Duodenal mucosa (tissue), 2 donors: ENCODE measurements at regions not wholly inside any gene's neighbourhood (a gene's known extent, or its start where the extent isn't known, plus 50 kb on each side); places are given as distances from the start of the nearest gene placed in this dataset.
"Not testable (repeated sequence)": the region's sequence is repeated elsewhere in the genome, so short reads cannot be mapped to it uniquely, and the experiment has no call there.

Source experiments
- H3K27ac ChIP-seq: one replicate; pipeline ENCODE4 v1.7.0; 2013; ENCODE audit warnings: low read depth, low read length
- H3K27me3 ChIP-seq, 2 donors: one replicate each; pipeline ENCODE4 v1.7.0; 2013; ENCODE audit warnings: low read length in 2 of 2, control low read depth in 1 of 2; ENCODE audit not compliant: insufficient read depth in 2 of 2, control insufficient read depth in 1 of 2
- H3K36me3 ChIP-seq, 2 donors: one replicate each; pipeline ENCODE4 v1.7.0; 2013; ENCODE audit warnings: low read length in 2 of 2, control low read depth in 1 of 2; ENCODE audit not compliant: insufficient read depth in 2 of 2, control insufficient read depth in 1 of 2
- H3K4me1 ChIP-seq, 2 donors: one replicate each; pipeline ENCODE4 v1.7.0; 2013; ENCODE audit warnings: low read length in 2 of 2, control low read depth in 1 of 2; ENCODE audit not compliant: insufficient read depth in 2 of 2, control insufficient read depth in 1 of 2
- H3K4me3 ChIP-seq, 2 donors: one replicate each; pipeline ENCODE4 v1.7.0; 2013; ENCODE audit warnings: low read length in 2 of 2, low read depth in 1 of 2
- H3K9ac ChIP-seq, 2 donors: one replicate each; pipeline ENCODE4 v1.7.0; 2013; ENCODE audit warnings: low read length in 2 of 2, low read depth in 1 of 2
- H3K9me3 ChIP-seq, 2 donors: one replicate each; pipeline ENCODE4 v1.7.0; 2013; ENCODE audit warnings: low read length in 2 of 2, control low read depth in 1 of 2; ENCODE audit not compliant: control insufficient read depth in 1 of 2

GRCh38 chr7:142499635-142500034 lies 241.8 kb upstream of the PRSS58 start:
- Histone ChIP-seq H3K27ac (no peak overlapping the region), H3K4me1 (peaks cover 14 to 24% of the 10 kb centered on the region in 2 donors), H3K9ac (no peak overlapping the region), H3K27me3 (no peaks in the 10 kb centered on the region), H3K4me3 (no peak overlapping the region), H3K9me3 (no peaks in the 10 kb centered on the region), H3K36me3 (no peaks in the 10 kb centered on the region)

GRCh38 chr7:142498364-142498763 lies 240.5 kb upstream of the PRSS58 start:
- H3K27me3 ChIP-seq, result no peaks in the 10 kb centered on the region
- H3K9ac ChIP-seq, result no peak overlapping the region
- peaks cover 14 to 24% of the 10 kb centered on the region in 2 donors for H3K4me1 ChIP-seq
- no peak overlapping the region for H3K4me3 ChIP-seq
- H3K36me3 ChIP-seq, result no peaks in the 10 kb centered on the region
- no peaks in the 10 kb centered on the region for H3K9me3 ChIP-seq
- H3K27ac ChIP-seq, result no peak overlapping the region

GRCh38 chr7:142496545-142496991 lies 238.7 kb upstream of the PRSS58 start:
- Histone ChIP-seq H3K4me3 (peak overlapping the region in 1 of 2 donors; percentile 24), H3K27ac (no peak overlapping the region), H3K9me3 (no peaks in the 10 kb centered on the region), H3K4me1 (peaks cover 11 to 20% of the 10 kb centered on the region in 2 donors), H3K9ac (no peak overlapping the region), H3K27me3 (no peaks in the 10 kb centered on the region), H3K36me3 (no peaks in the 10 kb centered on the region)

GRCh38 chr7:142495879-142496278 lies 238.0 kb upstream of the PRSS58 start:
- not testable (repeated sequence) for H3K4me3 ChIP-seq, H3K36me3 ChIP-seq, H3K9me3 ChIP-seq, H3K9ac ChIP-seq, H3K27me3 ChIP-seq, H3K27ac ChIP-seq
- H3K4me1 ChIP-seq, result peaks cover 7 to 13% of the 10 kb centered on the region in 2 donors

- not testable (repeated sequence) for H3K27me3 ChIP-seq, H3K27ac ChIP-seq, H3K4me3 ChIP-seq, H3K4me1 ChIP-seq, H3K36me3 ChIP-seq, H3K9ac ChIP-seq, H3K9me3 ChIP-seq
Observed at GRCh38 chr7:142495301-142495700, 237.4 kb upstream of the PRSS58 start.

GRCh38 chr7:142494021-142494420 lies 236.2 kb upstream of the PRSS58 start:
- Histone ChIP-seq H3K36me3 (no peaks in the 10 kb centered on the region), H3K4me1 (peaks cover 0 to 4% of the 10 kb centered on the region in 2 donors), H3K27ac (no peak overlapping the region), H3K27me3 (no peaks in the 10 kb centered on the region), H3K9ac (no peak overlapping the region), H3K4me3 (no peak overlapping the region), H3K9me3 (no peaks in the 10 kb centered on the region)

GRCh38 chr7:142488842-142489241 lies 231.0 kb upstream of the PRSS58 start:
- no peaks in the 10 kb centered on the region for H3K27me3 ChIP-seq
- H3K9ac ChIP-seq, result no peak overlapping the region
- no peak overlapping the region for H3K4me3 ChIP-seq
- H3K4me1 ChIP-seq, result peaks cover 0 to 7% of the 10 kb centered on the region in 2 donors
- H3K36me3 ChIP-seq, result no peaks in the 10 kb centered on the region
- H3K9me3 ChIP-seq, result no peaks in the 10 kb centered on the region
- no peak overlapping the region for H3K27ac ChIP-seq

GRCh38 chr7:142488036-142488633 lies 230.3 kb upstream of the PRSS58 start:
- no peak overlapping the region for H3K27ac ChIP-seq
- H3K27me3 ChIP-seq, result no peaks in the 10 kb centered on the region
- no peaks in the 10 kb centered on the region for H3K36me3 ChIP-seq
- H3K9ac ChIP-seq, result no peak overlapping the region
- H3K4me3 ChIP-seq, result no peak overlapping the region
- no peaks in the 10 kb centered on the region for H3K9me3 ChIP-seq
- H3K4me1 ChIP-seq, result peaks cover 0 to 7% of the 10 kb centered on the region in 2 donors

GRCh38 chr7:142487565-142487964 lies 229.7 kb upstream of the PRSS58 start:
- H3K27ac ChIP-seq, H3K4me1 ChIP-seq, H3K9me3 ChIP-seq, H3K9ac ChIP-seq, H3K27me3 ChIP-seq, H3K36me3 ChIP-seq, H3K4me3 ChIP-seq: not testable (repeated sequence)

GRCh38 chr7:142487124-142487523 lies 229.3 kb upstream of the PRSS58 start:
- no peaks in the 10 kb centered on the region for H3K36me3 ChIP-seq
- H3K9ac ChIP-seq, result no peak overlapping the region
- H3K4me3 ChIP-seq, result no peak overlapping the region
- H3K27ac ChIP-seq, result no peak overlapping the region
- peaks cover 0 to 7% of the 10 kb centered on the region in 2 donors for H3K4me1 ChIP-seq
- H3K9me3 ChIP-seq, result no peaks in the 10 kb centered on the region
- H3K27me3 ChIP-seq, result no peaks in the 10 kb centered on the region
